ENCODE measurements at regions not wholly inside any gene's neighbourhood (a gene's known extent, or its start where the extent isn't known, plus 50 kb on each side); places are given as distances from the start of the nearest gene placed in this dataset.

DNA sequence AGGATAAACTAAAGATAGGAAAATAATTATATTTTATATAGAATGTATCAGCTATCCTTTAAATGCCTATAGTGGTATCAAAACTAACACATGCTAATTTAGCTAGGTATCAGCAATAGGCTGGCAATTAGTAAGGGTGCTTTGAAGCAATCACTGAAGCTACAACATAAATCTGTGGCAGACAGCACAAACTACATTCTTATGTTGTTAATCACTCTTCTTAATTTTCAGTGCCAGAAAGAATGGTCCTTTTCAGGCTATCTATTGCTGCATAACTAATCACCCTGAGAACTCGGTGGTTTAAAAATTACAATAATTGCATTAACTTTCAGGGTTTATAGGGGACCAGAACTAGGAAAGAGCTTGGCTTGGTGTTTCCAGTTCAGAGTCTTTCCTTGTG lies 963.1 kb downstream of the EFNB2 start:
- H3K9me3 ChIP-seq (replicated peaks in 1 of 2; ENCODE audit: control insufficient read depth in 2 of 2, insufficient read depth in 1 of 2, low read depth in 1 of 2, low read length in 2 of 2) = peaks cover 0 to 8% of the 10 kb centered on the region in 2 donors
- H4K91ac ChIP-seq (ENCODE audit: low read depth, low read length, poor library complexity) = no peak overlapping the region
- WGBS, 2 donors (ENCODE audit: extremely low coverage in 2 of 2, insufficient read length in 2 of 2, insufficient replicate concordance in 1 of 2) = no CpG with 5 or more reads among the region's 1 CpG
- H2BK12ac ChIP-seq (ENCODE audit: low read length) = no peak overlapping the region
- H2AFZ ChIP-seq (ENCODE audit: low read length) = no peak overlapping the region
- no peaks in the 10 kb centered on the region for H3K4me1 ChIP-seq (ENCODE audit: control insufficient read depth in 2 of 2, insufficient read depth in 1 of 2, low read depth in 1 of 2, low read length in 2 of 2)
- H2AK5ac ChIP-seq (ENCODE audit: low read depth, low read length) = no peak overlapping the region
- no peaks in the 10 kb centered on the region for H3K79me1 ChIP-seq (ENCODE audit: low read depth, low read length)
- no peak overlapping the region for H3K4me3 ChIP-seq (ENCODE audit: low read length in 2 of 2)
- H3K36me3 ChIP-seq (replicated peaks in 1 of 2; ENCODE audit: control insufficient read depth in 2 of 2, insufficient read depth in 2 of 2, low read length in 2 of 2) = no peaks in the 10 kb centered on the region
- H3K4ac ChIP-seq (ENCODE audit: low read length) = no peak overlapping the region
- no peaks in the 10 kb centered on the region for H3K27me3 ChIP-seq (ENCODE audit: control insufficient read depth in 3 of 3, insufficient read depth in 3 of 3, low read depth in 1 of 3, low read length in 3 of 3)
- no peak overlapping the region for H4K8ac ChIP-seq (ENCODE audit: low read depth, low read length)
- no peak overlapping the region for H2BK15ac ChIP-seq (ENCODE audit: low read length)
- no peak overlapping the region for H3K9ac ChIP-seq (ENCODE audit: low read depth, low read length, poor library complexity)
- H3K18ac ChIP-seq (ENCODE audit: low read length) = no peak overlapping the region
- H3K23ac ChIP-seq (ENCODE audit: low read depth, low read length, poor library complexity) = no peak overlapping the region
- DNase-seq (ENCODE audit: low spot score) = no peak
- H2BK5ac ChIP-seq (ENCODE audit: low read length) = no peak overlapping the region
- no peak overlapping the region for H2BK120ac ChIP-seq (ENCODE audit: low read depth, low read length)
- H3K4me2 ChIP-seq (ENCODE audit: insufficient read depth, low read length, poor library complexity, severe bottlenecking) = no peak overlapping the region
- H3K27ac ChIP-seq (replicated peaks; ENCODE audit: low read length) = no peak overlapping the region
- H3K14ac ChIP-seq (ENCODE audit: low read length) = no peak overlapping the region

DNA sequence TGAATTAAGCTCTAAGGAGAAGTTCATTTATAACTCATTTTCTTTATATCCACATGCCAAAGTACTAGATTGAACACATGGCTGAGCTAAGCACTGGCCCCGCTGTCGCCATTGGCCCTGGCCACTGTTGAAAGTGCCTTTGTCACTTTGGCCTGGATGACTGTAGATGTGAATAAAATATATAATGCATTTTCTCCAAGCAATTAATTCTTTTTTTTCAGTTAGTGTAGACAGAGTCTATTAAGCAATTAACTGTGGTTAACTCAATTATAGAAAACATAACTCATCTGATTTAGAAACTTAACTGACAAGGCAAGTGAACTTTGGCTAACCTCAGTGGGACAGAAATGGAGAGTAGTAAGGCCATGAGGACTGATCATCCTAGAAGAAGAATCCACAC lies 965.6 kb downstream of the EFNB2 start:
- H3K79me1 ChIP-seq (ENCODE audit: low read depth, low read length) = no peaks in the 10 kb centered on the region
- H3K27ac ChIP-seq (replicated peaks; ENCODE audit: low read length) = no peak overlapping the region
- DNase-seq (ENCODE audit: low spot score) = no peak
- H2BK15ac ChIP-seq (ENCODE audit: low read length) = no peak overlapping the region
- H2BK5ac ChIP-seq (ENCODE audit: low read length) = no peak overlapping the region
- H3K23ac ChIP-seq (ENCODE audit: low read depth, low read length, poor library complexity) = no peak overlapping the region
- H3K18ac ChIP-seq (ENCODE audit: low read length) = no peak overlapping the region
- H2AK5ac ChIP-seq (ENCODE audit: low read depth, low read length) = no peak overlapping the region
- H3K9me3 ChIP-seq (replicated peaks in 1 of 2; ENCODE audit: control insufficient read depth in 2 of 2, insufficient read depth in 1 of 2, low read depth in 1 of 2, low read length in 2 of 2) = peaks cover 0 to 3% of the 10 kb centered on the region in 2 donors
- no peak overlapping the region for H3K4me3 ChIP-seq (ENCODE audit: low read length in 2 of 2)
- no peak overlapping the region for H3K4me2 ChIP-seq (ENCODE audit: insufficient read depth, low read length, poor library complexity, severe bottlenecking)
- no peak overlapping the region for H4K91ac ChIP-seq (ENCODE audit: low read depth, low read length, poor library complexity)
- no peak overlapping the region for H3K4ac ChIP-seq (ENCODE audit: low read length)
- H2BK120ac ChIP-seq (ENCODE audit: low read depth, low read length) = no peak overlapping the region
- H3K36me3 ChIP-seq (replicated peaks in 1 of 2; ENCODE audit: control insufficient read depth in 2 of 2, insufficient read depth in 2 of 2, low read length in 2 of 2) = no peaks in the 10 kb centered on the region
- H3K27me3 ChIP-seq (ENCODE audit: control insufficient read depth in 3 of 3, insufficient read depth in 3 of 3, low read depth in 1 of 3, low read length in 3 of 3) = no peaks in the 10 kb centered on the region
- no peaks in the 10 kb centered on the region for H3K4me1 ChIP-seq (ENCODE audit: control insufficient read depth in 2 of 2, insufficient read depth in 1 of 2, low read depth in 1 of 2, low read length in 2 of 2)
- no peak overlapping the region for H3K9ac ChIP-seq (ENCODE audit: low read depth, low read length, poor library complexity)
- no peak overlapping the region for H2BK12ac ChIP-seq (ENCODE audit: low read length)
- WGBS, 2 donors (ENCODE audit: extremely low coverage in 2 of 2, insufficient read length in 2 of 2, insufficient replicate concordance in 1 of 2) = no CpG with 5 or more reads among the region's 2 CpGs
- no peak overlapping the region for H4K8ac ChIP-seq (ENCODE audit: low read depth, low read length)
- H2AFZ ChIP-seq (ENCODE audit: low read length) = no peak overlapping the region
- no peak overlapping the region for H3K14ac ChIP-seq (ENCODE audit: low read length)

GRCh38 chr13:105567951-105568525 lies 967.4 kb downstream of the EFNB2 start:
- DNase-seq (ENCODE audit: low spot score) = no peak
- Histone ChIP-seq H3K9ac (ENCODE audit: low read depth, low read length, poor library complexity) (no peak overlapping the region), H2BK5ac (ENCODE audit: low read length) (no peak overlapping the region), H3K23ac (ENCODE audit: low read depth, low read length, poor library complexity) (no peak overlapping the region), H3K27ac (replicated peaks; ENCODE audit: low read length) (no peak overlapping the region), H3K79me1 (ENCODE audit: low read depth, low read length) (no peaks in the 10 kb centered on the region), H2BK15ac (ENCODE audit: low read length) (no peak overlapping the region), H2AFZ (ENCODE audit: low read length) (peak overlapping the region; percentile 2), H3K4ac (ENCODE audit: low read length) (no peak overlapping the region), H3K9me3 (replicated peaks in 1 of 2; ENCODE audit: control insufficient read depth in 2 of 2, insufficient read depth in 1 of 2, low read depth in 1 of 2, low read length in 2 of 2) (no peaks in the 10 kb centered on the region), H3K4me3 (ENCODE audit: low read length in 2 of 2) (no peak overlapping the region), H3K14ac (ENCODE audit: low read length) (no peak overlapping the region), H3K4me1 (ENCODE audit: control insufficient read depth in 2 of 2, insufficient read depth in 1 of 2, low read depth in 1 of 2, low read length in 2 of 2) (no peaks in the 10 kb centered on the region), H3K4me2 (ENCODE audit: insufficient read depth, low read length, poor library complexity, severe bottlenecking) (no peak overlapping the region), H3K27me3 (ENCODE audit: control insufficient read depth in 3 of 3, insufficient read depth in 3 of 3, low read depth in 1 of 3, low read length in 3 of 3) (no peaks in the 10 kb centered on the region), H3K36me3 (replicated peaks in 1 of 2; ENCODE audit: control insufficient read depth in 2 of 2, insufficient read depth in 2 of 2, low read length in 2 of 2) (no peaks in the 10 kb centered on the region), H4K8ac (ENCODE audit: low read depth, low read length) (no peak overlapping the region), H3K18ac (ENCODE audit: low read length) (no peak overlapping the region), H2BK12ac (ENCODE audit: low read length) (no peak overlapping the region), H2BK120ac (ENCODE audit: low read depth, low read length) (no peak overlapping the region), H4K91ac (ENCODE audit: low read depth, low read length, poor library complexity) (no peak overlapping the region), H2AK5ac (ENCODE audit: low read depth, low read length) (no peak overlapping the region)
- WGBS, 2 donors (ENCODE audit: extremely low coverage in 2 of 2, insufficient read length in 2 of 2, insufficient replicate concordance in 1 of 2) = no CpG with 5 or more reads among the region's 7 CpGs

DNA sequence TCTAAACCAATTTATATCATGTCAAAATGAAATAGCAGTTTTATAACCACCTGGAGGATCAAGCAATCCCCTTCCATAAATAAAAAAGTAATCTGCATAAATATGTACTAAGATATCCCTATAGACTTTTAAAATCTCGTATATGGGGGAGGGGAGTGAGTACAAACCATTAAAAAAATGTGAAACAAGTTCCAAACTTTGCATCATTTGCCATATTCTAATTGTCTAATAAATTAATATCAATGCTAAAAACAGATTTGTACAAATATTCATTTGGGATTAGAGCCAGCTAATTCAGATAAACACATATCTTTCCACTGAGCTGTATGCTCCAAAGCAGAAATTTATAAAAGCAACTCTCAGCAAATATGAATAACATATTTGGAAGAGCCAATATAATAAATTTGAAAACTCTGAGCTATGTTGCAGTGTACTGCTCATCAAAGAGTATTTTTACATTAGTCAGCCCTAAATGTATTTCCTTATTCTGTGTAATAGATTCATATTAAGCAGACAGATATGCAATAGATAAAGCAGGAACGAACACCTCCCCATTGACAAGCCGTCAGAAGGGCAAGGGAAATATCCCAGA lies 970.2 kb downstream of the EFNB2 start:
- no peaks in the 10 kb centered on the region for H3K36me3 ChIP-seq (replicated peaks in 1 of 2; ENCODE audit: control insufficient read depth in 2 of 2, insufficient read depth in 2 of 2, low read length in 2 of 2)
- H2BK120ac ChIP-seq (ENCODE audit: low read depth, low read length) = no peak overlapping the region
- no peak overlapping the region for H2BK5ac ChIP-seq (ENCODE audit: low read length)
- no peak overlapping the region for H3K23ac ChIP-seq (ENCODE audit: low read depth, low read length, poor library complexity)
- no peak for DNase-seq (ENCODE audit: low spot score)
- H2AFZ ChIP-seq (ENCODE audit: low read length) = no peak overlapping the region
- no peaks in the 10 kb centered on the region for H3K27me3 ChIP-seq (ENCODE audit: control insufficient read depth in 3 of 3, insufficient read depth in 3 of 3, low read depth in 1 of 3, low read length in 3 of 3)
- H3K9ac ChIP-seq (ENCODE audit: low read depth, low read length, poor library complexity) = no peak overlapping the region
- no peak overlapping the region for H4K91ac ChIP-seq (ENCODE audit: low read depth, low read length, poor library complexity)
- H3K9me3 ChIP-seq (replicated peaks in 1 of 2; ENCODE audit: control insufficient read depth in 2 of 2, insufficient read depth in 1 of 2, low read depth in 1 of 2, low read length in 2 of 2) = no peaks in the 10 kb centered on the region
- H2BK15ac ChIP-seq (ENCODE audit: low read length) = no peak overlapping the region
- no peak overlapping the region for H3K27ac ChIP-seq (replicated peaks; ENCODE audit: low read length)
- H3K4me2 ChIP-seq (ENCODE audit: insufficient read depth, low read length, poor library complexity, severe bottlenecking) = no peak overlapping the region
- H3K4ac ChIP-seq (ENCODE audit: low read length) = no peak overlapping the region
- no peak overlapping the region for H4K8ac ChIP-seq (ENCODE audit: low read depth, low read length)
- no CpG with 5 or more reads among the region's 3 CpGs for WGBS, 2 donors (ENCODE audit: extremely low coverage in 2 of 2, insufficient read length in 2 of 2, insufficient replicate concordance in 1 of 2)
- peaks cover 0 to 2% of the 10 kb centered on the region in 2 donors for H3K4me1 ChIP-seq (ENCODE audit: control insufficient read depth in 2 of 2, insufficient read depth in 1 of 2, low read depth in 1 of 2, low read length in 2 of 2)
- H3K14ac ChIP-seq (ENCODE audit: low read length) = no peak overlapping the region
- no peak overlapping the region for H2BK12ac ChIP-seq (ENCODE audit: low read length)
- H2AK5ac ChIP-seq (ENCODE audit: low read depth, low read length) = no peak overlapping the region
- no peaks in the 10 kb centered on the region for H3K79me1 ChIP-seq (ENCODE audit: low read depth, low read length)
- no peak overlapping the region for H3K4me3 ChIP-seq (ENCODE audit: low read length in 2 of 2)
- no peak overlapping the region for H3K18ac ChIP-seq (ENCODE audit: low read length)

All from neuronal stem cell (in vitro differentiated cells).